Neural progenitor cell (in vitro differentiated cells): ENCODE measurements at regions not wholly inside any gene's neighbourhood (a gene's known extent, or its start where the extent isn't known, plus 50 kb on each side); places are given as distances from the start of the nearest gene placed in this dataset.

Experiments used
- EZH2phosphoT487 ChIP-seq: fragments of 200-600 bp; sonication (generic); IDR thresholded peaks from 2 replicates; pipeline ENCODE4 v1.6.1; 2017; ENCODE audit warnings: antibody characterized with exemption
- TF ChIP-seq, protein P1 (sequence below): fragments of 200-600 bp; sonication (generic); IDR thresholded peaks from 2 replicates; pipeline ENCODE4 v1.5.1; 2017; ENCODE audit warnings: antibody characterized with exemption, mild to moderate bottlenecking

DNA sequence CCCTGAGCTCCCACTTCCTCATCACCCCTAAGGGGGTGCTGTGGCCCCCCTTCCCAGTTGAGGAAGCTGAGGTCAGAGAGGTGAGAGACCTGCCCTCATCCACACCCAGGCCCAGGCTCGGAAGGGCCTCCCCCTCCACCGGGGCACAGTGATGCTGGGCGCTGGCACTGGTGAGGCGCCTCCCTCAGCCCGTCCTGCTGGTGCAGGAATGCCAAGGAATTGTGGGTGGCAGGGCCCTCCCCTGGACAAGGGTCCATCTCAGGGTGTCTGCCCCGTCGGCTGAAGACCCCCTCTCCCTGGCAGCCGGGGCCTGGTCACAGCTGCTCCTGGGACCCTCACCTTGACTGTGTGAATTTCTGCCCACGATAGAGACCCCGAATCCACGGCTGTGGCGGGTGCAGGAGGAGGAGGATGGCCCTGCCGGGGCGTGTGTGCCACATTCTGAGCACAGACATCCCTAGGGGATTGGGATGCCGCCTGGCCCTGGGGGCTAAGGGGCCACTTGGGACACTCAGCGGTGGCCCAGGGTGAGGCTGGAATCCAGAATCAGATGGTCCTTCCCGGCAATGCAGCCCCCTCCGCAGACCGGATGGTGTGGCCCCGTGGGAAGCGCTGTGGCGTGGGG, 70.2 kb upstream of the GATA5 start:
- TF ChIP-seq, protein P1, sequence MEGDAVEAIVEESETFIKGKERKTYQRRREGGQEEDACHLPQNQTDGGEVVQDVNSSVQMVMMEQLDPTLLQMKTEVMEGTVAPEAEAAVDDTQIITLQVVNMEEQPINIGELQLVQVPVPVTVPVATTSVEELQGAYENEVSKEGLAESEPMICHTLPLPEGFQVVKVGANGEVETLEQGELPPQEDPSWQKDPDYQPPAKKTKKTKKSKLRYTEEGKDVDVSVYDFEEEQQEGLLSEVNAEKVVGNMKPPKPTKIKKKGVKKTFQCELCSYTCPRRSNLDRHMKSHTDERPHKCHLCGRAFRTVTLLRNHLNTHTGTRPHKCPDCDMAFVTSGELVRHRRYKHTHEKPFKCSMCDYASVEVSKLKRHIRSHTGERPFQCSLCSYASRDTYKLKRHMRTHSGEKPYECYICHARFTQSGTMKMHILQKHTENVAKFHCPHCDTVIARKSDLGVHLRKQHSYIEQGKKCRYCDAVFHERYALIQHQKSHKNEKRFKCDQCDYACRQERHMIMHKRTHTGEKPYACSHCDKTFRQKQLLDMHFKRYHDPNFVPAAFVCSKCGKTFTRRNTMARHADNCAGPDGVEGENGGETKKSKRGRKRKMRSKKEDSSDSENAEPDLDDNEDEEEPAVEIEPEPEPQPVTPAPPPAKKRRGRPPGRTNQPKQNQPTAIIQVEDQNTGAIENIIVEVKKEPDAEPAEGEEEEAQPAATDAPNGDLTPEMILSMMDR: no peak
- TF ChIP-seq EZH2phosphoT487: no peak
